ENCODE measurements at regions not wholly inside any gene's neighbourhood (a gene's known extent, or its start where the extent isn't known, plus 50 kb on each side); places are given as distances from the start of the nearest gene placed in this dataset.

DNA sequence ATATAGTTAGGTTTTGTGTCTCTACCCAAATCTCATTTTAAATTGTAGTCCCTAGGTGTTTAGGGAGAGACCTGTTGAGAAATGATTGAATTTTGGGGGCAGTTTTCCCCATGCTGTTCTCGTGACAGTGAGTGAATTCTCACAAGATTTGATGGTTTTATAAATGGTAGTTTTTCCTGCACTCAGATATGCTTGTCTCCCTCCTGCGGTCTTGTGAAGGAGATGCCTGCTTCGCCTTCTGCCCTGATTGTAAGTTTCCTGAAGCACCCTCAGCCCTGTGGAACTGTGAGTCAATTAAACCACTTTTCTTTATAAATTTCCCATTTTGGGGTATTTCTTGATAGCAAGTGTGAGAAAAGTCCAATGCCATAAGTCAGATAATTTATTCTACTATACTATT, 1977.5 kb upstream of the PCDH20 start:
- 0 out of 2 replicates have a peak, but pooled peaks cover 3% of the 10 kb centered on the region for H3K9me3 Mint-ChIP-seq
- H3K27me3 Mint-ChIP-seq (ENCODE audit: low read depth): no peaks in the 10 kb centered on the region
- no peak overlapping the region for H3K27ac Mint-ChIP-seq
- ChIA-PET POLR2A (no interaction called here), CTCF (no interaction called here)
- no peaks in the 10 kb centered on the region for H3K4me1 Mint-ChIP-seq
- ATAC-seq (no peak), DNase-seq (ENCODE audit: low spot score) (no peak)
- H3K36me3 Mint-ChIP-seq: no peaks in the 10 kb centered on the region
- H3K4me3 Mint-ChIP-seq: no peak overlapping the region
- TF ChIP-seq, protein P1, sequence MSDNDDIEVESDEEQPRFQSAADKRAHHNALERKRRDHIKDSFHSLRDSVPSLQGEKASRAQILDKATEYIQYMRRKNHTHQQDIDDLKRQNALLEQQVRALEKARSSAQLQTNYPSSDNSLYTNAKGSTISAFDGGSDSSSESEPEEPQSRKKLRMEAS (CRISPR knock-in tag; IDR thresholded peaks at IDR 0.05): no peak
- no peak for TF ChIP-seq GABPB1 (CRISPR knock-in tag; IDR thresholded peaks at IDR 0.05)
- TF ChIP-seq, protein P2, sequence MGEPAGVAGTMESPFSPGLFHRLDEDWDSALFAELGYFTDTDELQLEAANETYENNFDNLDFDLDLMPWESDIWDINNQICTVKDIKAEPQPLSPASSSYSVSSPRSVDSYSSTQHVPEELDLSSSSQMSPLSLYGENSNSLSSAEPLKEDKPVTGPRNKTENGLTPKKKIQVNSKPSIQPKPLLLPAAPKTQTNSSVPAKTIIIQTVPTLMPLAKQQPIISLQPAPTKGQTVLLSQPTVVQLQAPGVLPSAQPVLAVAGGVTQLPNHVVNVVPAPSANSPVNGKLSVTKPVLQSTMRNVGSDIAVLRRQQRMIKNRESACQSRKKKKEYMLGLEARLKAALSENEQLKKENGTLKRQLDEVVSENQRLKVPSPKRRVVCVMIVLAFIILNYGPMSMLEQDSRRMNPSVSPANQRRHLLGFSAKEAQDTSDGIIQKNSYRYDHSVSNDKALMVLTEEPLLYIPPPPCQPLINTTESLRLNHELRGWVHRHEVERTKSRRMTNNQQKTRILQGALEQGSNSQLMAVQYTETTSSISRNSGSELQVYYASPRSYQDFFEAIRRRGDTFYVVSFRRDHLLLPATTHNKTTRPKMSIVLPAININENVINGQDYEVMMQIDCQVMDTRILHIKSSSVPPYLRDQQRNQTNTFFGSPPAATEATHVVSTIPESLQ (CRISPR knock-in tag; IDR thresholded peaks at IDR 0.05): no peak
- TF ChIP-seq CREM (CRISPR knock-in tag; IDR thresholded peaks at IDR 0.05): no peak

DNA sequence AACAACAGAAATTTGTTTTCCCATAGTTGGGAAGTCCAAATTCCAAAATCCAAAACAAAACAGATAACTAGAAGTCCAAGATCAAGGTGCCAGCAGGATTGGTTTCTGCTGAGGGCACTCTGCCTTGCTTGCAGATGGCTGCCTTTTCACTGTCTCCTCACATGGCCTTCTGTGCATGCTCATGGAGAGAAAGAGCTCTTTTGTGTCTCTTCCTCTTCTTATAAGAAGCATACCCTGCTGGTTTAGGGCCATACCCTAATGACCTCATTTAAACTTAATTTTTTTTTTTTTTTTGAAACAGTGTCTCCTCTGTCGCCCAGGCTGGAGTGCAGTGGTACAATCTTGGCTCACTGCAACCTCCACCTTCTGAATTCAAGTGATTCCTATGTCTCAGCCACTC, 1974.1 kb upstream of the PCDH20 start:
- CTCF ChIA-PET: interaction anchor here (0.7 kb wide), 1 partner anchor 279 kb away, joined by 3 read pairs; no protein-coding TSS in a partner anchor
- Mint-ChIP-seq H3K4me3 (no peak overlapping the region), H3K27me3 (ENCODE audit: low read depth) (no peaks in the 10 kb centered on the region), H3K9me3 (0 out of 2 replicates have a peak, but pooled peaks cover 3% of the 10 kb centered on the region), H3K27ac (no peak overlapping the region), H3K36me3 (no peaks in the 10 kb centered on the region), H3K4me1 (no peaks in the 10 kb centered on the region)
- DNase-seq (ENCODE audit: low spot score) (no peak), ATAC-seq (no peak)
- TF ChIP-seq ZBTB21 (CRISPR knock-in tag; IDR thresholded peaks at IDR 0.05; ENCODE audit: borderline replicate concordance) (no peak), CBFB (CRISPR knock-in tag; IDR thresholded peaks at IDR 0.05; ENCODE audit: low read depth) (no peak)
- POLR2A ChIA-PET: no interaction called here

DNA sequence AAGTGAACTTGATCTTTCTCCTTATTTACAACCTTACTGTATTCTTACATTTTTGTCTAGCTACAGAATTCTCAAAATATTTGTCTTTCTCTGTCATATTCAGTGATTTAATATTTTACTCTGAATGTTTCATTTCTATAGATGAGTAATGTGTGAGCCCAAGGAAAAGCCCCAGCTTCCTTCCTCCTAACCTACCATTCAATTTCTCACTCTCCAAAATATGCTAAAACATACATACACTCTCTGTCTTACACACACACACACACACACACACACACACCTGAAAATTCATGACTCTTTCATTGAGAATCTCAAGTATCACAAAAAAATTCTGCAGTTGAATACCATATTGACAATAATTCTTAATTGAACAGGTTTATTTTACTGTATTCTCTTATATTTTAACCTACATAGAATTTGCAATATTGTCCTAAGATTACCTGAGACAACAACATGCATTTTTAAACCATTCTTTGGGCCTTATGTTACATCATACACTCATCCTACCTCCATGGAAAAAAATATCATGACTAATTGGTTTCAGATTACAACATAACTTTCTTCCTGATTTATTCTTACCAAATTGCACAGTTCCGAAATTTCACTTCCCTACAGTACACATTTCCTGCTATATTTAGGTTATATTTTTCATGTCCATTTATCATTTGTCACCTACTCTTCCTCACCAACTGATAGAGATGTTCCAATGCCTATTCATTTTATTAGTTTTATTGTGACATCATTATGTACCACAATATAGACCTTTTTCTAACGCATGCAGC, 1965.6 kb upstream of the PCDH20 start:
- DNase-seq (ENCODE audit: low spot score) (no peak), ATAC-seq (no peak)
- Mint-ChIP-seq H3K27ac (no peak overlapping the region), H3K36me3 (0 out of 2 replicates have a peak, but pooled peaks cover 8% of the 10 kb centered on the region), H3K27me3 (ENCODE audit: low read depth) (no peaks in the 10 kb centered on the region), H3K9me3 (peaks cover 12% of the 10 kb centered on the region), H3K4me1 (no peaks in the 10 kb centered on the region), H3K4me3 (no peak overlapping the region)
- POLR2A ChIA-PET: no interaction called here
- CTCF ChIA-PET: no interaction called here
- TF ChIP-seq MXD4 (CRISPR knock-in tag; IDR thresholded peaks at IDR 0.05; ENCODE audit: borderline replicate concordance): no peak
- no peak for TF ChIP-seq TCF7 (CRISPR knock-in tag; IDR thresholded peaks at IDR 0.05; ENCODE audit: low read depth)
- TF ChIP-seq PRRX2 (CRISPR knock-in tag; IDR thresholded peaks at IDR 0.05): no peak
- TF ChIP-seq, protein P3, sequence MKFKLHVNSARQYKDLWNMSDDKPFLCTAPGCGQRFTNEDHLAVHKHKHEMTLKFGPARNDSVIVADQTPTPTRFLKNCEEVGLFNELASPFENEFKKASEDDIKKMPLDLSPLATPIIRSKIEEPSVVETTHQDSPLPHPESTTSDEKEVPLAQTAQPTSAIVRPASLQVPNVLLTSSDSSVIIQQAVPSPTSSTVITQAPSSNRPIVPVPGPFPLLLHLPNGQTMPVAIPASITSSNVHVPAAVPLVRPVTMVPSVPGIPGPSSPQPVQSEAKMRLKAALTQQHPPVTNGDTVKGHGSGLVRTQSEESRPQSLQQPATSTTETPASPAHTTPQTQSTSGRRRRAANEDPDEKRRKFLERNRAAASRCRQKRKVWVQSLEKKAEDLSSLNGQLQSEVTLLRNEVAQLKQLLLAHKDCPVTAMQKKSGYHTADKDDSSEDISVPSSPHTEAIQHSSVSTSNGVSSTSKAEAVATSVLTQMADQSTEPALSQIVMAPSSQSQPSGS (CRISPR knock-in tag; IDR thresholded peaks at IDR 0.05; ENCODE audit: borderline replicate concordance, low read depth): no peak
- TF ChIP-seq OVOL2 (CRISPR knock-in tag; IDR thresholded peaks at IDR 0.05; ENCODE audit: borderline replicate concordance): no peak

DNA sequence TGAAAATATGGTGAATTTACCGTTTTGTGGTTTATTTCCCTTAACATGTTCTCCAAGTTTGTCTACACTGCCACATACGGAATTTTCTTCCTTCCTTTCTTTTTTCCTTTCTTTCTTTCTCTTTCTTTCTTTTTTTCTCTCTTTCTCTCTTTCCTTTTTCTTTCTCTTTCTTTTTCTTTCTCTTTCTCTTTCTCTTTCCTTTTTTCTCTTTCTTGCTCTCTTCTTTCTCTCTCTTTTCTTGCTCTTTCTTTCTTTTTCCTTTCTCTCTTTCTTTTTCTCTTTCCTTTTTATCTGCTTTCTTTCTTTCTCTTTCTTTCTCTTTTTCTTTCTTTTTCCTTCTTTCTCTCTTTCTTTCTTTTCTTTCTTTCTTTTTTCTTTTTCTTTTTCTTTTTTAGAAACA, 1962.3 kb upstream of the PCDH20 start:
- CTCF ChIA-PET: no interaction called here
- no peaks in the 10 kb centered on the region for H3K4me1 Mint-ChIP-seq
- H3K27ac Mint-ChIP-seq: no peak overlapping the region
- TF ChIP-seq ZNF219 (CRISPR knock-in tag; IDR thresholded peaks at IDR 0.05; ENCODE audit: borderline replicate concordance): no peak
- TF ChIP-seq, protein P4, sequence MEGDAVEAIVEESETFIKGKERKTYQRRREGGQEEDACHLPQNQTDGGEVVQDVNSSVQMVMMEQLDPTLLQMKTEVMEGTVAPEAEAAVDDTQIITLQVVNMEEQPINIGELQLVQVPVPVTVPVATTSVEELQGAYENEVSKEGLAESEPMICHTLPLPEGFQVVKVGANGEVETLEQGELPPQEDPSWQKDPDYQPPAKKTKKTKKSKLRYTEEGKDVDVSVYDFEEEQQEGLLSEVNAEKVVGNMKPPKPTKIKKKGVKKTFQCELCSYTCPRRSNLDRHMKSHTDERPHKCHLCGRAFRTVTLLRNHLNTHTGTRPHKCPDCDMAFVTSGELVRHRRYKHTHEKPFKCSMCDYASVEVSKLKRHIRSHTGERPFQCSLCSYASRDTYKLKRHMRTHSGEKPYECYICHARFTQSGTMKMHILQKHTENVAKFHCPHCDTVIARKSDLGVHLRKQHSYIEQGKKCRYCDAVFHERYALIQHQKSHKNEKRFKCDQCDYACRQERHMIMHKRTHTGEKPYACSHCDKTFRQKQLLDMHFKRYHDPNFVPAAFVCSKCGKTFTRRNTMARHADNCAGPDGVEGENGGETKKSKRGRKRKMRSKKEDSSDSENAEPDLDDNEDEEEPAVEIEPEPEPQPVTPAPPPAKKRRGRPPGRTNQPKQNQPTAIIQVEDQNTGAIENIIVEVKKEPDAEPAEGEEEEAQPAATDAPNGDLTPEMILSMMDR (IDR thresholded peaks at IDR 0.05): no peak
- TF ChIP-seq, protein P5, sequence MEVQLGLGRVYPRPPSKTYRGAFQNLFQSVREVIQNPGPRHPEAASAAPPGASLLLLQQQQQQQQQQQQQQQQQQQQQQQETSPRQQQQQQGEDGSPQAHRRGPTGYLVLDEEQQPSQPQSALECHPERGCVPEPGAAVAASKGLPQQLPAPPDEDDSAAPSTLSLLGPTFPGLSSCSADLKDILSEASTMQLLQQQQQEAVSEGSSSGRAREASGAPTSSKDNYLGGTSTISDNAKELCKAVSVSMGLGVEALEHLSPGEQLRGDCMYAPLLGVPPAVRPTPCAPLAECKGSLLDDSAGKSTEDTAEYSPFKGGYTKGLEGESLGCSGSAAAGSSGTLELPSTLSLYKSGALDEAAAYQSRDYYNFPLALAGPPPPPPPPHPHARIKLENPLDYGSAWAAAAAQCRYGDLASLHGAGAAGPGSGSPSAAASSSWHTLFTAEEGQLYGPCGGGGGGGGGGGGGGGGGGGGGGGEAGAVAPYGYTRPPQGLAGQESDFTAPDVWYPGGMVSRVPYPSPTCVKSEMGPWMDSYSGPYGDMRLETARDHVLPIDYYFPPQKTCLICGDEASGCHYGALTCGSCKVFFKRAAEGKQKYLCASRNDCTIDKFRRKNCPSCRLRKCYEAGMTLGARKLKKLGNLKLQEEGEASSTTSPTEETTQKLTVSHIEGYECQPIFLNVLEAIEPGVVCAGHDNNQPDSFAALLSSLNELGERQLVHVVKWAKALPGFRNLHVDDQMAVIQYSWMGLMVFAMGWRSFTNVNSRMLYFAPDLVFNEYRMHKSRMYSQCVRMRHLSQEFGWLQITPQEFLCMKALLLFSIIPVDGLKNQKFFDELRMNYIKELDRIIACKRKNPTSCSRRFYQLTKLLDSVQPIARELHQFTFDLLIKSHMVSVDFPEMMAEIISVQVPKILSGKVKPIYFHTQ (CRISPR knock-in tag; IDR thresholded peaks at IDR 0.05): no peak
- no peak for TF ChIP-seq GTF2I (CRISPR knock-in tag; conservative IDR thresholded peaks at IDR 0.05)
- TF ChIP-seq, protein P6, sequence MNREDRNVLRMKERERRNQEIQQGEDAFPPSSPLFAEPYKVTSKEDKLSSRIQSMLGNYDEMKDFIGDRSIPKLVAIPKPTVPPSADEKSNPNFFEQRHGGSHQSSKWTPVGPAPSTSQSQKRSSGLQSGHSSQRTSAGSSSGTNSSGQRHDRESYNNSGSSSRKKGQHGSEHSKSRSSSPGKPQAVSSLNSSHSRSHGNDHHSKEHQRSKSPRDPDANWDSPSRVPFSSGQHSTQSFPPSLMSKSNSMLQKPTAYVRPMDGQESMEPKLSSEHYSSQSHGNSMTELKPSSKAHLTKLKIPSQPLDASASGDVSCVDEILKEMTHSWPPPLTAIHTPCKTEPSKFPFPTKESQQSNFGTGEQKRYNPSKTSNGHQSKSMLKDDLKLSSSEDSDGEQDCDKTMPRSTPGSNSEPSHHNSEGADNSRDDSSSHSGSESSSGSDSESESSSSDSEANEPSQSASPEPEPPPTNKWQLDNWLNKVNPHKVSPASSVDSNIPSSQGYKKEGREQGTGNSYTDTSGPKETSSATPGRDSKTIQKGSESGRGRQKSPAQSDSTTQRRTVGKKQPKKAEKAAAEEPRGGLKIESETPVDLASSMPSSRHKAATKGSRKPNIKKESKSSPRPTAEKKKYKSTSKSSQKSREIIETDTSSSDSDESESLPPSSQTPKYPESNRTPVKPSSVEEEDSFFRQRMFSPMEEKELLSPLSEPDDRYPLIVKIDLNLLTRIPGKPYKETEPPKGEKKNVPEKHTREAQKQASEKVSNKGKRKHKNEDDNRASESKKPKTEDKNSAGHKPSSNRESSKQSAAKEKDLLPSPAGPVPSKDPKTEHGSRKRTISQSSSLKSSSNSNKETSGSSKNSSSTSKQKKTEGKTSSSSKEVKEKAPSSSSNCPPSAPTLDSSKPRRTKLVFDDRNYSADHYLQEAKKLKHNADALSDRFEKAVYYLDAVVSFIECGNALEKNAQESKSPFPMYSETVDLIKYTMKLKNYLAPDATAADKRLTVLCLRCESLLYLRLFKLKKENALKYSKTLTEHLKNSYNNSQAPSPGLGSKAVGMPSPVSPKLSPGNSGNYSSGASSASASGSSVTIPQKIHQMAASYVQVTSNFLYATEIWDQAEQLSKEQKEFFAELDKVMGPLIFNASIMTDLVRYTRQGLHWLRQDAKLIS (CRISPR knock-in tag; IDR thresholded peaks at IDR 0.05; ENCODE audit: borderline replicate concordance): no peak

More for the DNA sequence above, 1962.3 kb upstream of the PCDH20 start:
- POLR2A ChIA-PET: no interaction called here
- Mint-ChIP-seq H3K4me3 (no peak overlapping the region), H3K27me3 (ENCODE audit: low read depth) (no peaks in the 10 kb centered on the region), H3K36me3 (0 out of 2 replicates have a peak, but pooled peaks cover 8% of the 10 kb centered on the region), H3K9me3 (peaks cover 12% of the 10 kb centered on the region)
- ATAC-seq: no peak
- DNase-seq (ENCODE audit: low spot score): no peak
